GM12891 (cell line): ENCODE measurements at regions not wholly inside any gene's neighbourhood (a gene's known extent, or its start where the extent isn't known, plus 50 kb on each side); places are given as distances from the start of the nearest gene placed in this dataset.

Experiments used
- POLR2A ChIP-seq: IDR thresholded peaks from 2 replicates; pipeline ENCODE4 v1.6.1; 2011; ENCODE audit warnings: low read depth, low read length, control low read depth
- POLR2AphosphoS5 ChIP-seq: IDR thresholded peaks from 2 replicates; pipeline ENCODE4 v1.6.1; 2011; ENCODE audit warnings: low read depth, low read length, control low read depth
- SPI1 ChIP-seq: IDR thresholded peaks from 2 replicates; pipeline ENCODE4 v1.6.1; 2011; ENCODE audit warnings: low read depth, low read length, control low read depth

DNA sequence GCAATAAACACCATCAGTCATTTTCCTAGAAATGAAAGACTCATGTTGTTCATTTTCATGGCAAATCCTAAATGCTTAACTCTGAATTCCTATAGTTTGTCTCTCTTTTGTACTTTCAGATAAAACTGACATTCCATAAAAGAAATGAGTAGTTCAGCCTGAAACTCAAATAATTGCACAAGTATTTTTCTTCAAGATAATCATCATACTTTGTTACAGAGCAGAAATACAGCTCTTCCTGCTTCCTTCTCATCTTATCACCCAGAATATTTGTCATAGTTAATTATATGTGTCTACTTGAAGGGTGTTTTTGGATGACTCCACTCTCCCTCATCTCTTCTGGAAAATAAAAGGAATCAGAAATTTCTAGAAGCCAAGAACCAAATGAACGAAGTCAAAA, 141.1 kb downstream of the HNMT start:
- TF ChIP-seq SPI1 (no peak), POLR2AphosphoS5 (no peak), POLR2A (no peak)
